HG03571 (cell line): ENCODE measurements at regions not wholly inside any gene's neighbourhood (a gene's known extent, or its start where the extent isn't known, plus 50 kb on each side); places are given as distances from the start of the nearest gene placed in this dataset.

Source experiments
- ATAC-seq: cut with Tn5 transposase; IDR thresholded peaks from one replicate; pipeline ENCODE4 v1.9.1; 2021; ENCODE audit not compliant: unreplicated experiment

DNA sequence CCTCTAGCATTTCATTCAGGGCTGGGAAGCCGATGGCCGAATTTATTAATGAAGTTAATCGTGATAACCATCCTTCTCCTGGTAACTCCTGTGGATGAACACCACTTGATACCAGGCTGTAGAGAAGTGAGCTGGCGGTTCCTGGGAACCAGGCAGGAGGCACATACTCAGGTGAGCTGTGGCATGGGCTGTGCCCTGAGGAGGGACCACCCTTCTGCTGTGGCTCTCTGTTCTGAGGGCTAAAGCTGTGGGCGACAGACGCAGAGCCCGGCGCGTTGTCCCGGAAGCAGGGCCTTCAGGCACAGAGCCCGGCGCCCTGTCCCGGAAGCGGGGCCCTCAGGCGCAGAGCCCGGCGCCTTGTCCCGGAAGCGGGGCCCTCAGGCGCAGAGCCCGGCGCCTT, 462.3 kb upstream of the SALL3 start:
- no peak for ATAC-seq

DNA sequence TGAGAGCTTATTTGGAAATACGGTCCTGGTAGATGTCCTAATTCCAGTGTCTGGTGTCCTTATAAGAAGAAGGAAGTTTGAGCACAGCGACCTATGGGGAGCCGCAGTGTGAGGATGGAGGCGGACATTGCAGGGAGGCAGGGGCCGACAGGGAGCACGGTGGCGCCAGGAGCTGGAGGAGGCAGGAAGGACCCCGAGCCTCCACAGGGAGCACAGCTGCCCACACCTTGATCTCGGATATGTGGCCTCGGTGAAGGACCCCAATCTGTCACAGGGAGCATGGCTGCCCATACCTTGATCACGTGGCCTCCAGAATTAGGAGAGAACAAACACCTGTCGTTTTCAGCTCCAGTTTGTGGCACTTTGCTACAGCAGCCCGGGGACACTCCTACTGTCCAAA, 461.6 kb upstream of the SALL3 start:
- ATAC-seq = no peak

DNA sequence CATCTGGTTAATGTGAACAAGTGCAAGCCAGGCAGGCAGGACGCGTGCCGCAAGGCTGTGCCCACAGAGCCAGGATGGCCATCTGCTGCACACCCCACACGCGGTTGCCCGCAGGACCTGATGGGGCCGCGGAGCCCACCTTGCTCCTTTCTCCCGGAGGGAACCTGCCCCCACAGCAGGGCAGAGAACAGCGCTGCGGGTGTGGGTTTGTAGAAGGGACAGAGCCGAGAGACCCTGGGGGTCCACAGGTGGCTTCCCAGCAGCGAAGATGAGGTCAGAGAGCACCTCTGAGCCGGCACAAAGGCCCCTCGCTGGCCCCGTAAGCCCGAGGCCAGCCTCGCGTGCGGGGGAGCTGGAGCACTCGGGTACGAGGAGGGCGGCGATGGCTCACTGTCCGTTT, 460.8 kb upstream of the SALL3 start:
- no peak for ATAC-seq

DNA sequence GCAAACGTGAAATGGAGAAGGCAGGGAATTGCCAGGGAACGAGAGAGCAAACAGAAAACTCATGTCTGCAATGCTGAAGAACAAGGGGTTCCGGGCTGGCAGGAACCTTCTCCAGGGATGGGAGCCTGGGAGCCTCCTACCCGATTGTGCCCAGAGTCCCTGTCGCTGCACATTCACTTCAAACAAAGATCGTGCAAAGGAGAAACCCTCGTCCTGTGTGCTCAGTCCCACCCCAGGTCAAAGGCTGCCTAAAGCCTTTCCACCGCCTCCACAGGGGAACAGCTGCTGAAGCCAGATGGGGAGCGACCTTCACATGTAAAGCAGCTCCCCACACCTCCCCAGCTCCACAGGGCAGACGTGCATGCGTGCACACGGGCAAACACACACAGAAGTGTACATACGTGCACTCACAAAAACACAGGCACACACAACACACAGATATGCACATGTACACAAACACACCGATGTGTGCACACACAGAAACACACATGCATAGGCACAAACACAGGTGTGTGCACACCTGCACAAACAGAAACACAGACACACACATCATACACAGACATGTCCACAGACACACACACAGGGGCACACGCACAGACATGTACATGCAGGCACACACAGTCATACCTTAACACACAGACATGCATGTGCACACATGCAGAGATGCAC, 460.1 kb upstream of the SALL3 start:
- no peak for ATAC-seq

DNA sequence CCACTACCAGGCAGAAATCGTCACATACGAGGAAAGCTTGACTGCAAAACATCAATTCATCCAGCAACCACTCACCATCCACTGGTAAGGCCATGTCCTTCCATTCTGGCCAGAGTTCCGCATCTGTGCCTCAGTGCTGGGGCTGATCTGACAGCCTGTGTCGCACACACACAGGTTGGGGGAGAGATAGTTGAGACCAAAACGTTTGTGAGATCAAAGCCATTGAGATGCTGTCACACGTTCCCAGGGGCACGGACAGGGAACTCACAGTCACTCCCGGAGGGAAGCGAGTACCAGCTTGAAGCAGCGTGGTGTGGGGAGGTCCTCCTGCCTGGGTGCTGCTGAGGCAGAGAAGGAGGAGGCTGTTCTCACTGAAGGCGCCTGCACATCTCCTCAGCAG, 458.5 kb upstream of the SALL3 start:
- ATAC-seq = no peak

DNA sequence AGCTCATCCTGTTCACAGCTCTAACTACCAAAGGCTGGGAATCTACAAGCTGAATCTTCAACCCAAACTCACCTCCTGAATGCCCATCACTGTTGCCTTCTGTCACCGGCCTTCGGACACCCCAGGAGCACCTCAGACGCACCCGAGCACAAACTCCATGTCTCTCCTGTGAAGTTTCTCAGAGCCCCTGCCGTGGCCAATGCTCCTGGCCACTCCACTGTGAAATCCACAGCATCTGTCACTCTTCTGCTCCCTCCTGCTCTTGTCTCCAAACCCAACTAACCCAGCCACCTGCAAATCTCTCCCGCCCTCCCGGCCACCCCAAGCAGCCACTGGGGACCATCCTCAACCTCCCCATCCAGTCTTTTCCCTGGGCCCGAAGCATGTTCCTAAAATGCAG, 457.9 kb upstream of the SALL3 start:
- no peak for ATAC-seq

DNA sequence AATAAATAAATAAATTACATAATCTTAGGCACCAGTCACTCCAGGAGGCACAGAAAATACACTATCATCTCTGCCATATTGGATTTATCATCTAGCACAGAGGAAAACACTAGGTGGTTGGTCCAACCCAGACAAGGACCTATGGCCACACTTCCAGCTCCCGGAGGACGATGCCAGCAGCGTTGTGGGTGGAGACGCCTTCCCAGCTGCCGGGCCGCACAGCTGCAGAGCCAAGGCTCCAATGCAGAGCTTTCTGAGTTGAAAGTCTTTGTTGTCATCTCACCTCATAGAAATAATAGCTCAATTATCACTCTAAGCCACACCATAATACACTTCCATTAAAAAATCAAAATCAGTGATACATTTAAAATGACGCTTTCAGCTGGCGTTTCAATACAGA, 457.1 kb upstream of the SALL3 start:
- ATAC-seq = no peak

DNA sequence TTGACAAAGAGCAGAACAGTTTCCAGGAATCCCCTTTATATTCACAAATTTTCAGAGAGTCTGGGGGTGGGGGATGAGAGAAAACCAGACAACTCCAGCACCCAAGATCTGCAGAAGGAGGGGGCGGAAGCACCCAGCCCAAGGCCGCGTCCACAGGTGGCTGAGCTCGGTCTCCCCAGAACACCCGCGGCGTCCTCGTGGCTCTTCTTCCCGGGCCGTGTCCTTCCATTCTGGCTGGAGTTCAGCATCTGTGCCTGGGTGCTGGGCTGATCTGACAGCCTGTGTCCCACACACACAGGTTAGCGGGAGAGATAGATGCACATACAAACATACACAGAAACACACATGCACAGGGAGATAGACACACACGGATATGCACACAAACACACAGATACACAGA, 455.8 kb upstream of the SALL3 start:
- ATAC-seq = no peak

DNA sequence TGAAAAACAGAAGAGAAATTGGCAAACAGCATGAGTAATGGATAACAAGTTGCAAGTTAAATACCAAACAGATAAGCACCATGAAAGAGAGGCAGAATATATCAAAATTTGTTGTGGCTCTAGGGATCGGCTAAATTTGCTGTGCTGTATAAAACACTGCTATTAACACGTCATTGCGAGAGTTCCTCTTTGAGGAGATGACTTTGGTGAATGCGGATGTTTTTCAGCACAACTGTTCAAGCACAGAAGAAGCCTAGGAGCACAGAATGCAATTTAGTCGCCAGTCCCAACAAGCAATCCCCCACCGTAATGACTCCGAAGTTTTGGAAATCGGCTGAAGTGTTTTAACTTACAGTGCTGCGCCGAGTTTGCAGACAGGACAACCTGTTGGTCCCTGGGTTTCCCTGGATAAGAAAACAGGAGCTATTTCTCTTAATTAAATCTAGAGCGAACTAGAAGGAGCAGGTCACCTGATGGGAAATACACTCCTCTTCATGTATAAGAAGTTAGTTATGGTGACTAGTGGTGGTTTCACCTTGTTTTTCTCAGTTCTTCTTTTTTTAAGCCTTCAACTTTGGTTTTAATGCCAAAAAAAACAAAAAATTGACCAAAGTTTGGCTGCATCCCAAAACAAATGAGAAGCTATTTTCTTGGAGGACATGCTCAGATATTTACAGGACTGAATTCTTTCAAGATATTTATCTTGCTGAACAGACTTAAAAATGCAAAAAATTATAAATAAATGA, 454.1 kb upstream of the SALL3 start:
- ATAC-seq = no peak

DNA sequence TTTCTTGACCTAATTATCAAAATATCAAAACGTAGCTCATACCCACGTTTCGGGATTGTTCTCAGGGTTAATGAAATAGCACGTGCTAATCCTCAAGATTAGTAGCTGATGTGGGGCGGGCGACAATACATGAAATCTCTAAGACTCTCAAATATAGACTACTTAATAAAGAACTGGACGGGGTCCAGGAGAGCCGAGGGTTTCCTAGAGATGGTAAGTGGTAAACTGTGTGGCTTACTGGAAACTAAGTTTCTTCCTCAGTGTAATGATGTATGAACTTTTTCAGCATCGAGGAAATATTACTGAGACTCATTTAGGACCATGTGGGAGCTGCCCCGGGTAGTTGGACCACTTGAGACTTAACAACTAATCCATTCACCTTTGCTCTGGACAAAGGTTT, 453.3 kb upstream of the SALL3 start:
- no peak for ATAC-seq

DNA sequence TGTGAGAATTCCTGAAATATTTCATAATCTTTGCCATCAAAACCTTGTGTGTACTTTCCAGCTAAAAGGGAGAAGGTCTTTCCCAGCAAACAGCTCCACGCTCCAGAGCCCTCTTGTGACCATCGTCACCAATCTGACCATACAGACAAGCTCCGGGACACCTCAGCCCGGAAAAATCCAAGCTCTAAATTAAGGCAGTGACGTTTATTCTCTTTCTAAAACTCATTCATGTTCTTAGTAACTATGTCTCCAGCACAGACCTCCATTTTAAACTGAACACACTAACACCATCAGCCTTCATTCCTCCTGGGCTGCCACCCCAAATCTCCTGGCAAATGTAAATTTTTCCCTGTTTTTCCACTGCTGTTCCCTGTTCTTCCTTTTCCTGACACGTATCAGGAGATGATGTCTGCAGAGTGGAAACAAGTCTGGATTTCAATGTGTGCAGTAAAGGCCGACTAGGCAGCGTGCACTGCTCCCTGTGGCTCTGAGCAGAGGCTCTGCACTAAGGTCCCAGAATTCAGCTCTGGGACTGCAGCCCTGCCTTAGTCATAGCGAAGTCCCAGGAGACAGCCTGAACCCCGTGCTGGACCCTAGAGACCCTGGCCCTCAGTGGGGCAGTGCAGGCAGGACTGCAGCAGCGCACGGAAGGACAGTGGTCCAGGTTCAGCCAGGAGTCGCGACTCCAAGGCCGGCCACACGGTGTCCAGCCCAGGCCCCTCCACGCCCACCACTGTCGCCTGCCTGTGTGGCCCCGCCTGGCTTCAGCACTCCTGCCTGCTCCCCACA, 452.5 kb upstream of the SALL3 start:
- no peak for ATAC-seq

DNA sequence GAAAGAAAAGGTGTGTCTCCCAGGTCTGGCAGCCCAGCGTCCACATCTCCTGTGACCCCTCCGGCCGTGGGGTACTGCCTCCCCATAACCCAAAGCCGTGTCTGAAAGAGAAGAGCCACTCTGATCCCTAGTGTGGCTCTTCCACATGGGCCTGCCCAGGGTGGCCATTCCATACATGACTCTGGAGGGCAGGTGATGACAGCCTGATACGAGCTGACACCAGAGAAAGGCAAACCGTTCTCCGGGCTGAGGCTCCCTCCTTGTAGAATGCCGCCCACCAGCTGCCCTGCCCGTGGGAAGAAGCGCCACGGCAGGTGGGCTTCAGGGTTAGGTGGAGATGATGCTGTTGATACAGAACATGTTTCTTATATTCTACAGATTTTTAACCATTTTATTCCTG, 451.6 kb upstream of the SALL3 start:
- ATAC-seq = no peak

DNA sequence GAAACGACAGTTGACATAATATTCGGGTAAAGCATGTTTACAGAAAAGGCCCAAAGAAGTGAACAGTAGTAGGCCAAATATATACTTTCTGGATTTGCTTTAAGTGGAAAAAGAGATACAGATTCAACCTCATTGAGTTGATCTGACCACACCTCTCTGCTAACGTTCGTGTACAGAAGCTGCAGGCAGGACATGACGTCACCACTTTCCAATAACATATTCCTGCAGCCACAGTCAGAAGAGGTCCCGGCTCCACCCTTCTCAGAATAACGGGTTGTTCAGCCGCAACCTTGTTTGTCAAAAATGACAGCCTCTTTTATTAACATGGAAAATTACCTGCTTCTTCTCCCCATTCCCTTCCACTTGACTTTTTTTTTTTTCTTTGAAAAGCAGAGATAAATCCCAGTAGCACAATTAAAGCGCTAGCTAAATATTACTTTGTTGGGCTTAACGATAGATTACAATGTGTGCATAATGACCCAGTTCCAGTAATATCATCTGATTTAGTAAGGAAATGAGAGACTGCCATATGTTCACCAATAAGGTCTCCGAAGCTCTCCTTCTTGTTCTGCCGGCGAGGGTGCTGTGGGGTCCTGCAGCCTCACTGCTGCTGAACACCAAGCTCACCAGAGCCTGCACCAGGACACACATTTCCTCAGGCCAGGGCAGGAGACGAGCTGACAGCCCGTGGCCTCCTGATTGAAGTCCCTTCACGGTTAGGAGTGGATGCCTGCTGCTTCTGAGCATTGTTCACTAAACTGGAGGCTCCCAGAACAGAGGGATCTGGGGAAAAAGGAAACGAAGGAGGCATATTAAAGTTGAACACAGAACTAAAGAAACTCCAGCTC, 451.0 kb upstream of the SALL3 start:
- no peak for ATAC-seq

DNA sequence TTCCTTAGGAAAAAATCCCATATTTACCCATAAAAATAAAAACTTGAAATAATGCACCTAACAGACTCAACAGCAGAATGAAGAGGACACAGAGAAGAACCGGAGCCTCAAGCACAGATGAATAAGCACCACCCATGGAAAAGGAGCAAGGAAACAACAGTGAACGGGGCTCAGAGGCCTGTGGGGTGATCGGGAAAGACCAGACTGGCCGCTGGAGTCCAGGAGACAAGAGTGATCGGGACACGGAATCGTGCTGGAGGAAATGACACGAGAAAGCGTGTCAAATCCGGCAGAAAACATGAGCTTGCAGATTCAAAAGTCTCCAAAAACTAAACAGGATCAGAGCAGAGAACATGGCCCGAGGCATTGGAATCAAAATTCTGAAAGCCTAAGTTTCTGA, 448.0 kb upstream of the SALL3 start:
- no peak for ATAC-seq

DNA sequence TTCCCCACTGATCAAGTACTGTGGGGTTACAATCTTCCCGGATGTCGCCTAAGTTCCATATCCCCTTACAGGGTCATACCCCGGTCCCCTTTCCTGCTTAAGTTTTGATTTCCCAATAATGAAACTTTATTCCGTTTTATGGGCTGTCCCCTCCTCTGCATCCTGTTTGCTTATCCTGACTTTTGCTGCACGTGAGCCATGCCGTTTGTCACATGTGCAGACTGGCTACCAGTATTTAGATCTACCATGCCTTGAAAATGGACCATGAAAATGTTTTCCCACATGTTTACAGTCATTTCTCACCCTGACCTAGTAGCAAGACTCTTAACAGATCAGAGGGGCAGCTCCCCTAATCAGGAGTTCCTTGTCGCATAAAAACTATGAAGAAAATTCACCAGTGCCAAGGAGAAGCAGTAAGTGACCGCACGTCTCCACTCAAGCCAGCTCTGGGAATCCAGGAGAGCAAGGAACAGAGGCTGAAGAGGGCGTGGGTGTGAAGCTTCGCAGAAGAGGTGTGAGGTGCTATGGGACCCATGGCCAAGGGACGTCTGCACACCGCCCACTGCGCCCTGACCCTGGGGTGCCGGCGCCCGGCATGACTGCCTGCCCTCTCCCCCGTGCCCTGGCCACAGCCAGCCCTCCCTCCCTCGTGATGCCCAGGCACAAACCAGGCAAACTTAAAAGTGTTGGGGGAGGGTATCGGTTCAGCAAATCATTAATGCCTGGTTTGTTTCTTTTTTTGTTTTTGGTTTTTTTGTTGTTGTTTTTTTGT, 440.8 kb upstream of the SALL3 start:
- no peak for ATAC-seq

DNA sequence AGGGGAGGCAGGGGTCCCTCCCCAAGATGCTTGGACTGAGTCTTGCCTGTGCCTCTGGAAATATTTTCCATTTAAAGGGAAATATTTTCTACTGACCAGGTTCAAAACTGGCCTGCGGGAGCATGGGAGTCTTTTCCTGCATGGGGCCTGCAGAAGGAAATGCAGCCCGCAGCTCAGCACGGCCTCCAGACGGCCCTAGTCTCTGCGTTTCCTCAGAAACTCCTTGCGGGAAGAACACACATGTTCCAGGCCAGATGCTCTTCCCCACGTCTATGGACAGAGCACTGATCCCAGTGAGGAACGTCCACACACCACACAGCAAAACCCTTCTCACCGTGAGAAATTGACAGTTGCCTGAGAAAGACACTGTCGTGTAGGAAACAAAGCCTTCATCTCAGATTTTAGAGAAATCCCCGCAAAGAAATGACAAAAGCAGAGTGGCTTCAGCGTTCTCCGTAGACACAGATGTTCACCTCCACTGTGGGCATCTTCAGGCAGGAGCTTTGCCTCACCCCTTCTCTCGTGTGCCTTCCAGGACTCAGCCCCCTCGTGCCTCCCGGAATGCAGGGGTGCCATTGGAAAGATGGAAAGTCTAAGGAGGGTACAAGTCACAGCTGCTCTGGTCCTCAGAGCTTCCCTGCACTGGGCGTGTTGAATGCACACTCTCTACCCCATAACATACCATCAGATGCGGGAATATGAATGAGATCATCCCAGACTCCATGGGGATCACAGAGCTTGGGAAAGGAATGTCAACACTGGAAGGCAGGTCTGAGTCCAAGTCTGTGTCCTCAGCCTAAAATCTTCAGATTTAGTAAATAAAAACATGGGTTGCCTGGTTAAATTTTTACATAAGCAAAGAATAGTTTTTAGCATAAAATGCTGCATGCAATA, 438.7 kb upstream of the SALL3 start:
- no peak for ATAC-seq

DNA sequence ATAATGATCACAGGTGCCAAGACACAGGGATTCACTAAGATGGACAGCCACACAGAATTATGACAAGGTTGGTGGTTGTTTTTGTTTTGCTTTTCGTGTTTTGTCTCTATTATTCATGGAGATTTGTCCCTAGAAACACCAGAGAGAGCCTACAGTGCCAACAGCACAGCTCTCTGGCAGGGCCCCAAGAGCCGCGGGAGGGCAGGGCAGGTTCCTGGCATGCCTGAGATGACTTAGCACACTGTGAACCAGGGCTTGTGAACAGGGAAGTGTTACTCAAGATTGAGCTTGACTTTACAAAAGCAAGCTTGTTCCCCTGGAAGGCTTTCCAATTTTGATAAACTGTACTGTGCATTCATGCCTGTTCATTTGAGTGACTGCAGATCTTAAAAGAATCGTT, 437.4 kb upstream of the SALL3 start:
- ATAC-seq = no peak

DNA sequence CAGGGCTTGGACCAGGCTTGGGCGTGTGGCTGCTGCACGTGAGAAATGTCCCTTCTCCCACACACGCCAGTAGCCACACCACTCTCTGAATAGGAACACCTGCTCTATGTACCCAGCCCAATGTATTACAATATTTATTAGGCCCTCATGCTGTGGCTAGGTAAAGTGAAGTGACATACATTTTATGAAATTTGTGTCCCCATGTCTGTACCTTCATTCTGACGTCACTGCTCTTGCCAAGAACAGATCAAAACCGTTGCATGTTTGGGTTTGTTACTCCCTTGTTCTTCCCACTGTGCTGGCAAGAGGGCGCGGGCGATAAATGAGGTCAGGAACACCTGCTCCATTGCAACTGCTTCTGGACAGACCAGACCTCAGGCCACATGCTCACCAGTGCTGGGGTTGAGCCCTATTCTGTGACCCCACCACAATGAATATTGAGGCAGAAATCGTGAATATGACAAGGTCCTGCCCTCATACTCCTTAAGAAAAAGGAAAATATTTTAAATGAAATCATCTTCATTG, 436.4 kb upstream of the SALL3 start:
- no peak for ATAC-seq

DNA sequence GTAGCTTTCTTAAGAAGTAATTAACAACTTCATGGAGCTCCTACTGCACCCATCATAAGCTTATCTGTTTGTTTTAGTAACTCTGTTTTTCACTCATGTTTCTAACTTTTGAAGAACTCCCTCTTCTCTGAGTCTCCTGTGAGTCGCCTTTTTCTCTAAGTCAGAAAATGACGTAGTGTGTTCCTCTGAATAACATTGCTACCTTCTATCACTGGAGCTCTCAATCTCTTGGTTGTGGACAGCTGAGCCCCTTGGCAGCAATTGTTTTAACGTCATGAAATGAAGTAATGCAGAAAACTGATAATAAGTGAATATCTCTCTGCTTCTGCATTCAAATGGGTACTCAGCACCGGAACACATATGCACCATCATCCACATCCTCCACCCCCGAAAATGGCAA, 433.3 kb upstream of the SALL3 start:
- no peak for ATAC-seq
